GM18867 (cell line): ENCODE measurements at regions not wholly inside any gene's neighbourhood (a gene's known extent, or its start where the extent isn't known, plus 50 kb on each side); places are given as distances from the start of the nearest gene placed in this dataset.
A peak's percentile ranks its signal among the peaks of the same experiment; 100 is the strongest.

Source experiments
- ATAC-seq: cut with Tn5 transposase; IDR thresholded peaks from one replicate; pipeline ENCODE4 v1.9.1; 2021; ENCODE audit warnings: mild to moderate bottlenecking, moderate library complexity; ENCODE audit not compliant: unreplicated experiment

DNA sequence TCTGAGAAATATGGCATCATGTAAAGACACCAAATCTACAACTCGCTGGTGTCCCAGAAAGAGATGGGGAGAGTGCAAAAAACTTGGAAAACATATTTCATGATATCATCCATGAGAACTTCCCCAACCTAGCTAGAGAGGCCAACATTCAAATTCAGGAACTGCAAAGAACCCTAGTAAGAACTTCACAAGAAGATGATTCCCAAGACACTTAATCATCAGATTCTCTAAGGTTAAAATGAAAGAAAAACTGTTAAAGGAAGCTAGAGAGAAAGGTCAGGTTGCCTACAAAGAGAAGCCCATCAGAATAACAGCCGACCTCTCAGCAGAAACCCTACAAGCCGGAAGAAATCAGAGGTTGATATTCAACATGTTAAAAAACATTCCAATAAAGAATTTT, 95.5 kb upstream of the PRLR start:
- ATAC-seq: no peak

GRCh38 chr5:35324679-35325078, 94.4 kb upstream of the PRLR start:
- no peak for ATAC-seq

GRCh38 chr5:35324201-35324600, 93.9 kb upstream of the PRLR start:
- ATAC-seq: no peak

GRCh38 chr5:35320029-35320428, 89.7 kb upstream of the PRLR start:
- ATAC-seq: peak; percentile 25

GRCh38 chr5:35319333-35320002, 89.2 kb upstream of the PRLR start:
- peak; percentile 95 for ATAC-seq

DNA sequence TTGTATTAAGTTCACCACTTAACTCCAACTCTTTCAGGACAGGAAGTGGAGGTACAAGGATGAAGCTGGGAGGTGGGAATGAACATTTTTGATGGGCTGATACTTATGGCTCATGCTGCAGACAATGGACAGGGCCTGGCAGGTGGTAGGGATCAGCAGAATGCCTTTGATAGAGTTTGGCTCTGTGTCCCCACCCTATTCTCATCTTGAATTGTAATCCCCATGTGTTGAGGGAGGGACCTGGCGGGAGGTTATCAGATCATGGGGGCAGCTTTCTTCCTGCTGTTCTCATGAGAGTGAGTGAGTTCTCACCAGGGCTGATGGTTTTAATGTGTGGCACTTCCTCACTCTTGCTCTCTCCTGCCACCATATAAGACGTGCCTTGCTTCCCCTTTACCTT, 87.3 kb upstream of the PRLR start:
- no peak for ATAC-seq

- no peak for ATAC-seq
These were observed 86.5 kb upstream of the PRLR start for GRCh38 chr5:35316611-35317274.

DNA sequence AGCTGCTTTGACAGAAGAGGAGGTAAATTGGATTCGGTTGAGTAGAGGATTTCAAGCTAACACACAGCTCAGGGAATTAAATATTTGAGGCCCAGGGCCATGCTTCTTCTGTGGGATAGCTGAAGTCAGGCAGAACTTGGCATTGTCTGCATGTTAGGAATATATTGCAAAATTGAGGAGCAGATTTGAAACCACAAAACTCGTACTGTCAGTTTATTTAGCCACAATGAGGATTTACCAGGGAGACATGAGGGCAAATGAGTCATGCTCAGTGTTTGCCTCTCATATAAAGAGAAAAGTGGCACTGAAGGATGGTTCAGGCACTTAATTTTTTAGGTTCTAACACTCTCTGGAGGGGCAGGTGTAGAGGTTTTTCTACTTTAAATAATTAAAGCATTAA, 83.0 kb upstream of the PRLR start:
- ATAC-seq: no peak

DNA sequence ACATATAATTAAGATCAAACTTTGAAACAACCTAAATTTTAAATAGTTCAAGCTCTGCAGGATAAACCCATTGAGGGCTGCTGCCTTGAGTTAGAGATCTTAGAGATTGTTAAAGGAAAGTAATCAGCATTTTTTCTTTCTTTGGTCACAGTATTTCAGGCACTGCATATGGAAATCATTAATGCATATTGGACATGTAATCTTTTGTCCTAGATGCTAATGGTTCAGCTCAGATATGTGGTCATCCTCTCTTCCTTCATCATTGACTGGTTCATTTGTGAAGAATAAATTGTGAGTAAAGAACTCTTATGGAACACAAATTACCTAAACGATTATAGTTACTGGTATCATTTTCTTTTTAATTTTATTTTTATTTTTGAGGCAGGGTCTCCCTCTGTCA, 82.0 kb upstream of the PRLR start:
- no peak for ATAC-seq

GRCh38 chr5:35309365-35310130, 79.3 kb upstream of the PRLR start:
- ATAC-seq: no peak

DNA sequence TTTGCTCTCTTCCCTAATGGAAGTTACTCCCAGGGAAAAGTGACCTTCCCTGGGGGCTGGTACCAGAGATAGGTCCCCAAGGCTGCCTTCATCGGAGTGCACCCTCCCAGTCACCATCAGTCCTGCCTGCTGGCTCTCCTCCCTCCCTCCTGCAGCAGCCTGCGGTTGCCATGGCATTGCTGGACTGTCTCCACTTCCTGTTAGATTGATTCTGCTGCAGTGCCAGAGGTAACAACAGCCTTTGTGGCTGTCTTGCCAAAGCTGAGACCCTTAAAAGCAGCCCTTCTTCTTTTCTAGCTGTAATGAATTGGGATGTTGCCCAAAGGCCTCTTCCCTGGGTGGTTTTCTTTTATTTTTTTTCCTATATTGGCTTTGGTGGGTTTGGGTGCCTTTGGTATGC, 78.1 kb upstream of the PRLR start:
- no peak for ATAC-seq

DNA sequence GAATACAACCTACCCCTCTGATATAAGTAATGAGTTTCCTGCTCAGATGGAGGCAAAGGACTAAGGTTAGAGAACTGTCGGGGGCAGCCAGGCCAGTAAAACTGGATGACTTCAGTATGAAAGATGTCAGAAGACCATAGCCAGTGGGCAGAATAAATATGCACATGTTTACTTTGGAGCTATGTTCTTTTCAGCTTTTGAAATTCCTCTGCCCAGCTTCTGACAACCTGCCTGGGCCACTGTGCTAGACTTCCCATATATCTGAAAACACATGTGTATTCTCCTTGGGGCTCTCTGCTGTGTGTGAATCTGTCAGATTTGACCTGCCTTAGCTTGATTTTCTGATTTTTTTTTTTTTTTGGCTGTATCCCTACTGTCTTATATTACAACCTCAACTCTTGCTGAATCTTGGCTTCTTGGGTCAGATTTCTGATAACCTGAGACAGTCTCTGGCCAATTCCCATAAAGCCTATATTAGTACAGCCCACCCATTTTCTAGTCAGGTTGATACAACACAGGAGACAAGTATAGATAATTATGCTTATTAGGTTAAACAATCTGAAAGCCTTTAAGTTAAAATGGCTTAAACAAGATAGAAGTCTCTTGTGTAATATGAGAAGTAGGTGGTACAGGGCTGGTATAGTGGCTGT, 76.6 kb upstream of the PRLR start:
- ATAC-seq: no peak

GRCh38 chr5:35305336-35306020, 75.2 kb upstream of the PRLR start:
- ATAC-seq: no peak

DNA sequence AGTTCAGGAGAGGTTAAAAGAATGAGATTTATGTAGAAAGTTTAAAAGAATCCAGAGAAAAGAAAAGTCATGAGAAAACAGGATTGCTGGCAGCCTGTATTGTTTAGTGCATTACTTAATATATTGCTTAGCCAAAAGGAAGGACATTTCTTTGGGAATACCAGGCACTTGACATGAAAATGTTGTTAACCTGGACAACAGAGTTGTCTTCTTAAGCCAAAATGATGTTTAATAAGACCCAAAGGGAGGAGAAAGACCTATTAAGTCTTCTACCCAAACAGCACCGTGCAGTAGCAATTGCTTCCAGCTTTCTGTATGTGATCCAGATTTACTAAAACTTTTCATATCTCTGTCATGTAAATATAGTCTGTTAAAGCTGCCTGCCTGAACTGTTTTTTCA, 74.0 kb upstream of the PRLR start:
- ATAC-seq: no peak

GRCh38 chr5:35303152-35303551, 72.9 kb upstream of the PRLR start:
- peak; percentile 54 for ATAC-seq

DNA sequence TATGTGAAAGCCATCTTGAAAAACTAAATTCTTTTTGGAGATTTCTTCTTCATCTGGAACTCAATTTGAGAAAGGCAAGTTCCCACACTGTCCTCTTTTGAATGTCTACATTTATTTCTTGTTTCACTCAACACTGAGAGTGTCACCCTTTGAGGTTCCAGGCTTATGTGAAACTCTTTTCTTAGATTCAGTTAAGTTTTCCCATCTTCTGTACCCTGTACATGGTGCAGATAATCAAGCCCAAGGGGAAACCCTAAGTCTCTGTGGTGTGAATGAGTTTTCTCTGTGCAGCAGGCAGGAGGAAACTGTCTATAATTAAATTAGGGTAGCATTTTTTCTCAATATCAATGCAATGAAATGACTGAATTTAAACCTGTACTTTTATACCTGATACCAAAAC, 72.3 kb upstream of the PRLR start:
- peak; percentile 92 for ATAC-seq

DNA sequence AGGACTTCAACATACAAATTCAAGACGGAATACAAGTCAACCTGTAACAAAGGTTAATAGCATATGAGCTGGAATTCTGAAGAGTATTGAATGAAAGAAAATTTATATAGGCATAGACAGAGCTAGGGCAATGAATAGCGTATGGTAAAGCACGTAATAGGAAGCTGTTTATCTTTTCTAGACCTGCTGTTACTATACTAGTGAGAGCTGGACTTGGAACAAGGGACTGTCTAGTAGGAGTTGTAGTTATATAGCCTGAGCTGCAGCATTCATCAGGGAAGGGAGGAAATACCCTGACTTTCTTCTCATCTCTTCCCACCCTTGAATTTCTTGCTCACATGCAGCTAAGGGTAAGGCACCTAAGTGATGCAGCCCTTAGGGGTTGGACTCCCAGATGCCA, 67.5 kb upstream of the PRLR start:
- no peak for ATAC-seq

GRCh38 chr5:35294976-35295375, 64.7 kb upstream of the PRLR start:
- no peak for ATAC-seq

DNA sequence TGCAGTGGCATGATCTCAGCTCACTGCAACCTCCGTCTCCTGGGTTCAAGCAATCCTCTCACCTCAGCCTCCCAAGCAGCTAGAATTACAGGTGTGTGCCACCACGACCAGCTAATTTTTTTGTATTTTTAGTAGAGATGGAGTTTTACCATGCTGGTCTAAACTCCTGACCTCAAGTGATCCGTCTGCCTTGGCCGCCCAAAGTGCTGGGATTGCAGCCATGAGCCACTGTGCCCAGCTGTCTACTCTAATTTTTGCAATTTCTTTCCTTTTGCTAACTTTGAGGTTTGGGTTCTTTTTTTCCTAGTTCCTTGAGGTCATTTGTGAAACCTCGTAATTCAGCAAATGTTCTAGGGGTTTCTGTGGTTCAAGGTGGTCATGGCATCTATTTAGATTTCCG, 63.7 kb upstream of the PRLR start:
- ATAC-seq: no peak

GRCh38 chr5:35285435-35285834, 55.1 kb upstream of the PRLR start:
- ATAC-seq: no peak

DNA sequence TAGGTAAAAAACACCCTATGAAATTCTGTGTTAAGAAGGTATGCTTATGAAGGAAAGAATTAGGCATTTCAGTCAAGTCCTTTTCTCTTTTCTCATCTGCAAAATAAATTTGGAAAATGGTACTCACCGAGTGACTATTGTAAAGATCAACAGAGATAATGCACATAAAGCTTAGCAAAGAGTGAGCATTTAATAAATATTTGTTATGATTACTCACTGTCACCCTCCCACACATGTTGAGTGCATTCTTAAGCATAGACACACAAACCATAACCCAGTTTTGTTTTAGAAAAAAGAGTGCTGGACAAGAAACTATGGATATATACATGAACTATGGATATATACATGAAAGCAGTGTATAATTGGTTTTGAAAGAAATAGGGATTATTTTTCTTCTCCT, 54.7 kb upstream of the PRLR start:
- ATAC-seq: no peak
